A673 (cell line): ENCODE measurements at regions not wholly inside any gene's neighbourhood (a gene's known extent, or its start where the extent isn't known, plus 50 kb on each side); places are given as distances from the start of the nearest gene placed in this dataset.

Experiments
- BruUV-seq: library from RNA; stranded (reverse); fragments of 400-500 nt; replicated peaks from 2 replicates; lab custom pipeline; 2021; lab: Mats Ljungman, UMichigan
- CTCF ChIA-PET: fragments of 300-600 bp; sonication (Branson Sonifier 250); formaldehyde crosslinking; loops from one replicate; lab custom pipeline; 2022; ENCODE audit warnings: antibody characterized with exemption; lab: Charles Lee
- POLR2A ChIA-PET: fragments of 300-600 bp; sonication (Branson Sonifier 250); formaldehyde crosslinking; loops from one replicate; lab custom pipeline; 2022; ENCODE audit warnings: antibody characterized with exemption; ENCODE audit not compliant: low non-redundant PET; lab: Charles Lee
- DNase-seq: peaks from one replicate; pipeline ENCODE4 v3.0.0-alpha.2; 2015; ENCODE audit warnings: low spot score
- H3K27ac ChIP-seq: fragments of 200-600 bp; sonication (generic); 2 replicates; pipeline ENCODE4 v1.5.1; 2016; ENCODE audit warnings: mixed run types, low read depth, mild to moderate bottlenecking, mixed read lengths, antibody characterized with exemption, low read length; ENCODE audit not compliant: poor library complexity, severe bottlenecking
- H3K27me3 ChIP-seq: fragments of 200-600 bp; sonication (generic); replicated peaks from 2 replicates; pipeline ENCODE4 v1.6.1; 2017; ENCODE audit warnings: mixed run types, low read depth, mild to moderate bottlenecking, mixed read lengths, antibody characterized with exemption, low read length; ENCODE audit not compliant: insufficient read depth, poor library complexity
- H3K36me3 ChIP-seq: fragments of 200-600 bp; sonication (generic); 2 replicates; pipeline ENCODE4 v1.6.1; 2016; ENCODE audit warnings: mixed run types, mild to moderate bottlenecking, mixed read lengths, antibody characterized with exemption, low read length; ENCODE audit not compliant: insufficient read depth, poor library complexity, severe bottlenecking
- H3K4me1 ChIP-seq: fragments of 200-600 bp; sonication (generic); 2 replicates; pipeline ENCODE4 v1.6.1; 2017; ENCODE audit warnings: mixed run types, mild to moderate bottlenecking, mixed read lengths, antibody characterized with exemption, low read length; ENCODE audit not compliant: insufficient read depth, poor library complexity, severe bottlenecking
- H3K4me3 ChIP-seq: fragments of 200-600 bp; sonication (generic); 2 replicates; pipeline ENCODE4 v1.5.1; 2016; ENCODE audit warnings: low read depth, mixed run types, mild to moderate bottlenecking, mixed read lengths, low read length; ENCODE audit not compliant: poor library complexity, severe bottlenecking
- H3K9me3 ChIP-seq: fragments of 200-600 bp; sonication (generic); 2 replicates; pipeline ENCODE4 v1.6.1; 2016; ENCODE audit warnings: mixed run types, low read depth, mild to moderate bottlenecking, mixed read lengths, antibody characterized with exemption, low read length; ENCODE audit not compliant: poor library complexity, severe bottlenecking
- EZH2 ChIP-seq: fragments of 200-600 bp; sonication (generic); IDR thresholded peaks from 2 replicates; pipeline ENCODE4 v1.6.1; 2017; ENCODE audit warnings: borderline replicate concordance, low read depth, mild to moderate bottlenecking, mixed read lengths, antibody characterized with exemption, low read length; ENCODE audit not compliant: poor library complexity, severe bottlenecking
- intact Hi-C: fragments of 100-400 bp; cut with micrococcal nuclease; formaldehyde crosslinking; loops from one replicate; pipeline ENCODE4 v1.10.0; 2022; ENCODE audit not compliant: unreplicated experiment
- TF ChIP-seq, protein P1 (sequence below): fragments of 300-800, 200-600 bp; sonication (generic); conservative IDR thresholded peaks from 2 replicates; pipeline ENCODE4 v1.5.1; 2017; ENCODE audit warnings: low read depth, mild to moderate bottlenecking, antibody characterized with exemption, low read length, moderate library complexity, mixed read lengths

DNA sequence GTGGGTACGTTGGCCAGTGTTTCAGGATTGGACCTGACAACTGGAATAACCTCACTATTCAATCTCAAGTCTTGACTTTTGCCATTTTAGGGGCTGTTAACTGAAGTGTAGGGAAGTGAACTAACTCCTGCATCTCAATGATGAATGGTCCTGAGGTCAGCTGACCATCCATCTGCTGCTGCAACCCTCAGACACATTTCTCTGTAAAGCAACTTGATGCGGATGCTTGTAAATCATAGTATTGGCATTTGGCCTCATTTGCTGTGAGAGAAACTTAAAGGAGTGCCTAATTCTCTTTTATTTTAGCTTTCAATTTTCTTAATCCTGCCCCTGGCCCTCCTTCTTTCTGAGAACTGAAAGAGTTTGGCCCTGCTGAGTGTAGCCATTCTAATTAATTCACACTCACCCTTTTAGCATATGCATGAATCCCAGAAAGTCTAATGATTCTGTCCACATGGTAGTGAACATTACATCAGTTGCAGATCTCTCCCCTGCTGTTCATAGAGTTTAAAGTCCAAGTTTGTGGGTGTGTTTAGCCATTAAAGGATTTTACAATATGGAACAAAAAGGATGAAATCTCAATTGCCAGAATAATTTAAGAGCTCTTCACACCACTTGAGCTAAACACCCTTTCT lies 1531.4 kb upstream of the SLC10A2 start:
- no peaks in the 10 kb centered on the region for H3K36me3 ChIP-seq
- no peaks in the 10 kb centered on the region for H3K4me1 ChIP-seq
- ChIA-PET POLR2A (no interaction called here), CTCF (no interaction called here)
- BruUV-seq = no TSS peak
- intact Hi-C loops = no loop called here
- no peak overlapping the region for H3K4me3 ChIP-seq
- DNase-seq = peak; percentile 3
- no peaks in the 10 kb centered on the region for H3K9me3 ChIP-seq
- H3K27ac ChIP-seq = no peak overlapping the region
- TF ChIP-seq, protein P1, sequence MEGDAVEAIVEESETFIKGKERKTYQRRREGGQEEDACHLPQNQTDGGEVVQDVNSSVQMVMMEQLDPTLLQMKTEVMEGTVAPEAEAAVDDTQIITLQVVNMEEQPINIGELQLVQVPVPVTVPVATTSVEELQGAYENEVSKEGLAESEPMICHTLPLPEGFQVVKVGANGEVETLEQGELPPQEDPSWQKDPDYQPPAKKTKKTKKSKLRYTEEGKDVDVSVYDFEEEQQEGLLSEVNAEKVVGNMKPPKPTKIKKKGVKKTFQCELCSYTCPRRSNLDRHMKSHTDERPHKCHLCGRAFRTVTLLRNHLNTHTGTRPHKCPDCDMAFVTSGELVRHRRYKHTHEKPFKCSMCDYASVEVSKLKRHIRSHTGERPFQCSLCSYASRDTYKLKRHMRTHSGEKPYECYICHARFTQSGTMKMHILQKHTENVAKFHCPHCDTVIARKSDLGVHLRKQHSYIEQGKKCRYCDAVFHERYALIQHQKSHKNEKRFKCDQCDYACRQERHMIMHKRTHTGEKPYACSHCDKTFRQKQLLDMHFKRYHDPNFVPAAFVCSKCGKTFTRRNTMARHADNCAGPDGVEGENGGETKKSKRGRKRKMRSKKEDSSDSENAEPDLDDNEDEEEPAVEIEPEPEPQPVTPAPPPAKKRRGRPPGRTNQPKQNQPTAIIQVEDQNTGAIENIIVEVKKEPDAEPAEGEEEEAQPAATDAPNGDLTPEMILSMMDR = no peak
- no peak for TF ChIP-seq EZH2
- peaks cover 13% of the 10 kb centered on the region for H3K27me3 ChIP-seq

DNA sequence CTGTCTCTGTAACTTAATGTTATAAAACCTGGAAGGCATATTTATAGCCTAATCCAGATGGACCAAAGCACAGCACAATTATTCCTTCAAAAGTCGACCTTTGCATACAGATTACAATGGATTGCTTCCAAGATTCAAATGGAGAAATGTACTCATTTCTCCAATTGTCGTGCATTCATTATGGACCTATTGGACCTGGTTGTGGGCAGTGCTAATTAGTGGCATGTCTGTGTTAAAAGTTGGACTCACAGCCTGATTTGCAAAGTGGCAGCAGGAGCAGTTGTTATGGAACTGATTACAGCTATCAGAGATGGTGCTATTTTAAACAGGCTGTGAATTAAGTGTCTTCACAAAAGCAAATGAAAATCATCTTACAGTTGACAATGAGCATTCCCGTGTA lies 1529.3 kb upstream of the SLC10A2 start:
- H3K27me3 ChIP-seq = peaks cover 13% of the 10 kb centered on the region
- no peak for TF ChIP-seq EZH2
- TF ChIP-seq, protein P1 = no peak
- intact Hi-C loops = no loop called here
- H3K27ac ChIP-seq = no peak overlapping the region
- no peak for DNase-seq
- POLR2A ChIA-PET = no interaction called here
- H3K4me1 ChIP-seq = no peaks in the 10 kb centered on the region
- CTCF ChIA-PET = no interaction called here
- H3K4me3 ChIP-seq = no peak overlapping the region
- H3K36me3 ChIP-seq = no peaks in the 10 kb centered on the region
- no TSS peak for BruUV-seq
- no peaks in the 10 kb centered on the region for H3K9me3 ChIP-seq

DNA sequence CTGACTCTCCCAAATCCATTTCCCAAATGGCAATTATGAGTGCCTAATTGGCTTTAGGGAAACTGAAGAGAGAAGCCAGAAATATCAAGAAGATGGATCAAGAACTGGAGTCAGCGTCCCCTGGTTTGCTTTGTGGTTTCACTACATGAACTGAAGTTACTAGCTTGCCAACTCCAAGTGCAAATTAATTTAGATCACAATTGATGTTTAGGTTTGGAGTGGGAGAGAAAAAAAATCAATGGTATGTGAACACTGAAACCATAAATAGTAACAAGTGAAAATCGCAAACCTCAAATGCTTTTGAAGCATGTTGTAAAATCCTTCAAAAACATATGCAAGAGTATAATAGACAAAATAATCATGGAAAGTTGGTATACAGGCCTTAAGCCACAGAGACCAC lies 1528.6 kb upstream of the SLC10A2 start:
- TF ChIP-seq, protein P1 = no peak
- no peak for TF ChIP-seq EZH2
- H3K4me1 ChIP-seq = no peaks in the 10 kb centered on the region
- H3K27ac ChIP-seq = no peak overlapping the region
- intact Hi-C loops = no loop called here
- H3K36me3 ChIP-seq = no peaks in the 10 kb centered on the region
- POLR2A ChIA-PET = no interaction called here
- no TSS peak for BruUV-seq
- H3K4me3 ChIP-seq = no peak overlapping the region
- peaks cover 13% of the 10 kb centered on the region for H3K27me3 ChIP-seq
- CTCF ChIA-PET = no interaction called here
- H3K9me3 ChIP-seq = no peaks in the 10 kb centered on the region
- DNase-seq = no peak
